H1 (cell line): ENCODE measurements at regions not wholly inside any gene's neighbourhood (a gene's known extent, or its start where the extent isn't known, plus 50 kb on each side); places are given as distances from the start of the nearest gene placed in this dataset.

Source experiments
- CTCF ChIA-PET: fragments of 300-600 bp; sonication (Branson Sonifier 250); formaldehyde crosslinking; loops from one replicate; lab custom pipeline; 2021; ENCODE audit not compliant: partially characterized antibody; lab: Charles Lee
- POLR2A ChIA-PET: fragments of 300-600 bp; sonication (Branson Sonifier 250); formaldehyde crosslinking; loops from one replicate; lab custom pipeline; 2021; ENCODE audit warnings: inconsistent platforms; ENCODE audit not compliant: partially characterized antibody; lab: Charles Lee
- DNase-seq, 2 experiments: peaks; one replicate each; pipeline versions ENCODE4 v3.0.0 to v3.0.0-alpha.2; 2010 to 2022; ENCODE audit warnings: low spot score in 2 of 2, low read depth in 1 of 2, mixed read lengths in 1 of 2
- FAIRE-seq: peaks from 2 replicates; lab custom pipeline; 2011; peaks lifted over from hg19 to GRCh38; lab: Jason Lieb, UNC
- H2AFZ ChIP-seq: 2 replicates; pipeline ENCODE4 v1.8.1; 2012; ENCODE audit warnings: low read length, inconsistent platforms
- H2AK5ac ChIP-seq: 2 replicates; pipeline ENCODE4 v1.6.1; 2013; ENCODE audit warnings: low read depth, low read length
- H2BK120ac ChIP-seq: replicated peaks from 2 replicates; pipeline ENCODE3; 2013; ENCODE audit warnings: low read depth, low read length, inconsistent platforms
- H2BK12ac ChIP-seq: 2 replicates; pipeline ENCODE4 v1.6.1; 2013; ENCODE audit warnings: low read depth, low read length
- H2BK15ac ChIP-seq: 2 replicates; pipeline ENCODE4 v1.6.1; 2013; ENCODE audit warnings: low read length
- H2BK20ac ChIP-seq: 2 replicates; pipeline ENCODE4 v1.6.1; 2013; ENCODE audit warnings: low read length
- H2BK5ac ChIP-seq: 2 replicates; pipeline ENCODE4 v1.6.1; 2013; ENCODE audit warnings: low read depth, low read length
- H3K14ac ChIP-seq: 2 replicates; pipeline ENCODE4 v1.6.1; 2013; ENCODE audit warnings: inconsistent platforms; ENCODE audit not compliant: insufficient read length
- H3K18ac ChIP-seq: 2 replicates; pipeline ENCODE4 v1.6.1; 2013; ENCODE audit warnings: low read length; ENCODE audit errors: extremely low read depth
- H3K23ac ChIP-seq: 2 replicates; pipeline ENCODE4 v1.6.1; 2013; ENCODE audit warnings: inconsistent platforms; ENCODE audit not compliant: insufficient read length
- H3K23me2 ChIP-seq: 2 replicates; pipeline ENCODE4 v1.6.1; 2013; ENCODE audit warnings: low read depth, low read length
- H3K27ac ChIP-seq: 2 replicates; pipeline ENCODE4 v1.6.1; 2011; ENCODE audit warnings: low read depth, low read length, inconsistent platforms
- H3K27me3 ChIP-seq, 4 experiments: replicated peaks in 1 of 4; 1 replicate in 1 of 4; 2 replicates in 3 of 4; pipeline versions ENCODE4 v1.6.1 to v1.8.1; 2011 to 2013; ENCODE audit warnings: low read length in 3 of 4, mild to moderate bottlenecking in 3 of 4, inconsistent platforms in 2 of 4, mixed read lengths in 2 of 4, moderate library complexity in 1 of 4; ENCODE audit not compliant: control insufficient read depth in 3 of 4, insufficient read depth in 3 of 4; ENCODE audit errors: extremely low read depth in 1 of 4
- H3K36me3 ChIP-seq, 4 experiments: 2 replicates each; pipeline versions ENCODE4 v1.6.1 to v1.8.1; 2011 to 2013; ENCODE audit warnings: mild to moderate bottlenecking in 4 of 4, low read length in 3 of 4, moderate library complexity in 2 of 4, control low read depth in 1 of 4, inconsistent platforms in 1 of 4; ENCODE audit not compliant: insufficient read depth in 4 of 4, control insufficient read depth in 2 of 4
- H3K4ac ChIP-seq: replicated peaks from 2 replicates; pipeline ENCODE3; 2013; ENCODE audit warnings: low read length, low read depth, mixed read lengths, inconsistent platforms; ENCODE audit not compliant: insufficient read length
- H3K4me1 ChIP-seq, 4 experiments: replicated peaks in 1 of 4; 1 replicate in 1 of 4; 2 replicates in 3 of 4; pipeline versions ENCODE4 v1.6.1 to v1.8.1; 2011 to 2013; ENCODE audit warnings: low read length in 3 of 4, inconsistent platforms in 2 of 4, mixed read lengths in 1 of 4; ENCODE audit not compliant: insufficient read depth in 4 of 4, control insufficient read depth in 3 of 4
- H3K4me2 ChIP-seq, 2 experiments: 2 replicates each; pipeline versions ENCODE4 v1.6.1 to v1.8.1; 2011 to 2013; ENCODE audit warnings: low read depth in 2 of 2, low read length in 2 of 2, control low read depth in 1 of 2, inconsistent platforms in 1 of 2, mild to moderate bottlenecking in 1 of 2; ENCODE audit not compliant: insufficient read depth in 1 of 2
- H3K4me3 ChIP-seq, 4 experiments: fragments of 200-600, 300-600 bp in 1 of 4; sonication (generic), shearing (Covaris generic), sonication (Bioruptor Twin) in 1 of 4; 2 replicates each; pipeline versions ENCODE4 v1.5.1 to v1.8.1; 2011 to 2016; ENCODE audit warnings: low read length in 4 of 4, low read depth in 3 of 4, control low read depth in 2 of 4, inconsistent platforms in 2 of 4, mild to moderate bottlenecking in 2 of 4, mixed read lengths in 1 of 4, moderate library complexity in 1 of 4; ENCODE audit not compliant: insufficient read depth in 2 of 4; ENCODE audit errors: extremely low read depth in 1 of 4
- H3K56ac ChIP-seq: replicated peaks from 2 replicates; pipeline ENCODE3; 2013; ENCODE audit warnings: low read depth, mild to moderate bottlenecking, mixed read lengths, low read length, inconsistent platforms; ENCODE audit not compliant: insufficient read length
- H3K79me1 ChIP-seq: 2 replicates; pipeline ENCODE4 v1.6.1; 2013; ENCODE audit warnings: low read depth, low read length, control low read depth
- H3K79me2 ChIP-seq, 2 experiments: 2 replicates each; pipeline versions ENCODE4 v1.6.1 to v1.8.1; 2012 to 2013; ENCODE audit warnings: low read length in 2 of 2, mild to moderate bottlenecking in 2 of 2, inconsistent platforms in 1 of 2; ENCODE audit not compliant: insufficient read depth in 2 of 2, control insufficient read depth in 1 of 2
- H3K9ac ChIP-seq, 4 experiments: replicated peaks in 1 of 4; 1 replicate in 1 of 4; 2 replicates in 3 of 4; pipeline versions ENCODE4 v1.6.1 to v1.8.1; 2011 to 2013; ENCODE audit warnings: low read depth in 3 of 4, low read length in 3 of 4, control low read depth in 2 of 4, mild to moderate bottlenecking in 2 of 4, moderate library complexity in 2 of 4, inconsistent platforms in 1 of 4; ENCODE audit errors: extremely low read depth in 1 of 4
- H3K9me3 ChIP-seq, 2 experiments: 2 replicates each; pipeline versions ENCODE4 v1.6.1 to v1.8.1; 2012 to 2013; ENCODE audit warnings: mild to moderate bottlenecking in 2 of 2, moderate library complexity in 2 of 2, control low read depth in 1 of 2, inconsistent platforms in 1 of 2, low read depth in 1 of 2, low read length in 1 of 2, mixed read lengths in 1 of 2; ENCODE audit not compliant: insufficient read depth in 2 of 2
- H4K20me1 ChIP-seq, 2 experiments: replicated peaks in 1 of 2; 2 replicates each; pipeline versions ENCODE3 to v1.8.1; 2011 to 2013; ENCODE audit warnings: inconsistent platforms in 2 of 2, low read length in 2 of 2, mild to moderate bottlenecking in 1 of 2; ENCODE audit not compliant: insufficient read depth in 2 of 2, control insufficient read depth in 1 of 2
- H4K5ac ChIP-seq: 2 replicates; pipeline ENCODE4 v1.6.1; 2013; ENCODE audit warnings: low read length, low read depth, mixed read lengths, inconsistent platforms; ENCODE audit not compliant: insufficient read length
- H4K8ac ChIP-seq: 2 replicates; pipeline ENCODE4 v1.8.0; 2013; ENCODE audit warnings: mild to moderate bottlenecking, moderate library complexity, low read length, inconsistent platforms; ENCODE audit not compliant: insufficient read depth; ENCODE audit errors: extremely low read depth
- H4K91ac ChIP-seq: replicated peaks from 2 replicates; pipeline ENCODE3; 2013; ENCODE audit warnings: low read length, mixed read lengths, inconsistent platforms; ENCODE audit not compliant: insufficient read length
- ATF3 ChIP-seq: IDR thresholded peaks from 2 replicates; pipeline ENCODE4 v1.6.1; 2011; ENCODE audit warnings: low read depth, mild to moderate bottlenecking, low read length; ENCODE audit not compliant: insufficient read depth
- CTBP2 ChIP-seq: IDR thresholded peaks from 2 replicates; pipeline ENCODE4 v1.7.0; 2011; ENCODE audit warnings: borderline replicate concordance, mild to moderate bottlenecking, moderate library complexity, mixed read lengths, low read length; ENCODE audit not compliant: insufficient read depth, insufficient read length
- FOSL1 ChIP-seq: IDR thresholded peaks from 2 replicates; pipeline ENCODE4 v1.6.1; 2011; ENCODE audit warnings: mild to moderate bottlenecking, low read depth, low read length, moderate library complexity; ENCODE audit not compliant: insufficient read depth
- HDAC2 ChIP-seq, 2 experiments: fragments of 300-600 bp in 1 of 2; sonication (generic) in 1 of 2; IDR thresholded peaks; 2 replicates each; pipeline ENCODE4 v1.6.1; 2011 to 2012; ENCODE audit warnings: low read depth in 2 of 2, low read length in 2 of 2, mild to moderate bottlenecking in 2 of 2, moderate library complexity in 2 of 2, borderline replicate concordance in 1 of 2, inconsistent platforms in 1 of 2
- HDAC6 ChIP-seq: IDR thresholded peaks from one replicate; pipeline ENCODE4 v1.7.1; 2012; ENCODE audit warnings: low read depth, mild to moderate bottlenecking, inconsistent platforms, low read length, moderate library complexity
- KDM1A ChIP-seq: fragments of 200-600, 300-600 bp; sonication (generic); IDR thresholded peaks from 2 replicates; pipeline ENCODE4 v1.7.1; 2016; ENCODE audit warnings: mild to moderate bottlenecking, low read length, borderline replicate concordance
- KDM5A ChIP-seq: fragments of 200-600 bp; IDR thresholded peaks from 2 replicates; pipeline ENCODE4 v1.7.1; 2012; ENCODE audit warnings: mild to moderate bottlenecking, low read length, inconsistent platforms, mixed read lengths
- PHF8 ChIP-seq: fragments of 200-600 bp; sonication (generic); conservative IDR thresholded peaks from 2 replicates; pipeline ENCODE4 v1.7.1; 2012; ENCODE audit warnings: low read depth, mild to moderate bottlenecking, inconsistent platforms, low read length, moderate library complexity
- RBBP5 ChIP-seq: IDR thresholded peaks from 2 replicates; pipeline ENCODE4 v1.7.1; 2012; ENCODE audit warnings: low read depth, mild to moderate bottlenecking, inconsistent platforms, low read length, moderate library complexity, borderline replicate concordance
- SP2 ChIP-seq: IDR thresholded peaks from 2 replicates; pipeline ENCODE4 v1.6.1; 2012; ENCODE audit warnings: mild to moderate bottlenecking, low read length, inconsistent platforms
- TAF7 ChIP-seq: optimal IDR thresholded peaks from 2 replicates; pipeline ENCODE3; 2011; ENCODE audit warnings: low read depth, mild to moderate bottlenecking, inconsistent platforms, low read length, moderate library complexity, borderline replicate concordance
- TBP ChIP-seq: IDR thresholded peaks from 2 replicates; pipeline ENCODE4 v1.6.1; 2011; ENCODE audit warnings: low read depth, low read length, improper control_type of control experiment
- USF2 ChIP-seq: IDR thresholded peaks from 2 replicates; pipeline ENCODE4 v1.6.1; 2011; ENCODE audit warnings: low read length, improper control_type of control experiment

GRCh38 chr3:159480046-159480445, 508.6 kb upstream of the IL12A start:
- Histone ChIP-seq H2BK15ac (no peak overlapping the region), H3K27ac (no peak overlapping the region), H3K4me1 (no peaks in the 10 kb centered on the region), H3K4ac (no peak overlapping the region), H4K20me1 (no peaks in the 10 kb centered on the region), H4K8ac (no peak overlapping the region), H2AFZ (no peak overlapping the region), H3K79me1 (no peaks in the 10 kb centered on the region), H3K4me3 (no peak overlapping the region), H3K27me3 (peaks cover 0 to 1% (median 0%) of the 10 kb centered on the region in 4 experiments; a peak in 1 of 7 replicates), H4K5ac (no peak overlapping the region), H2AK5ac (no peak overlapping the region), H4K91ac (no peak overlapping the region), H3K9ac (no peak overlapping the region), H3K9me3 (no peaks in the 10 kb centered on the region), H2BK5ac (no peak overlapping the region), H3K36me3 (no peaks in the 10 kb centered on the region), H3K14ac (no peak overlapping the region), H3K23ac (no peak overlapping the region), H2BK20ac (no peak overlapping the region), H3K4me2 (no peak overlapping the region), H2BK120ac (no peak overlapping the region), H3K18ac (no peak overlapping the region), H3K56ac (no peak overlapping the region), H3K79me2 (no peaks in the 10 kb centered on the region), H3K23me2 (no peaks in the 10 kb centered on the region; the same call in 1 of the 2 replicates), H2BK12ac (no peak overlapping the region)
- ChIA-PET POLR2A (no interaction called here), CTCF (interaction anchor here (0.9 to 1.3 kb wide), 2 partner anchors 158 to 720 kb away, joined by 3 read pairs; no protein-coding TSS in a partner anchor)
- FAIRE-seq (no peak), DNase-seq (no peak)
- TF ChIP-seq HDAC6 (no peak), CTBP2 (no peak), RBBP5 (no peak), KDM5A (no peak), TBP (no peak), FOSL1 (no peak), KDM1A (no peak), PHF8 (no peak), ATF3 (no peak), HDAC2 (IDR thresholded peaks at IDR 0.05; ENCODE audit: borderline replicate concordance in 1 of 2, low read depth in 2 of 2, low read length in 2 of 2) (no peak), SP2 (no peak), TAF7 (no peak), USF2 (no peak)
